Endodermal cell (in vitro differentiated cells): ENCODE measurements at regions not wholly inside any gene's neighbourhood (a gene's known extent, or its start where the extent isn't known, plus 50 kb on each side); places are given as distances from the start of the nearest gene placed in this dataset.

Source experiments
- DNase-seq: peaks from one replicate; pipeline ENCODE4 v3.0.0-alpha.2; 2017
- H3K27ac ChIP-seq: 2 replicates; pipeline ENCODE4 v1.5.1; 2013; ENCODE audit warnings: mild to moderate bottlenecking, low read depth, low read length, moderate library complexity
- H3K27me3 ChIP-seq: 2 replicates; pipeline ENCODE4 v1.6.1; 2013; ENCODE audit warnings: mild to moderate bottlenecking, low read length, moderate library complexity; ENCODE audit not compliant: insufficient read depth, control insufficient read depth, poor library complexity, severe bottlenecking
- H3K36me3 ChIP-seq: 2 replicates; pipeline ENCODE4 v1.7.0; 2013; ENCODE audit warnings: mild to moderate bottlenecking, low read length, moderate library complexity; ENCODE audit not compliant: control insufficient read depth, insufficient read depth
- H3K4me1 ChIP-seq: one replicate; pipeline ENCODE4 v1.7.0; 2013; ENCODE audit warnings: low read length; ENCODE audit not compliant: control insufficient read depth, insufficient read depth
- H3K4me3 ChIP-seq: 2 replicates; pipeline ENCODE4 v1.5.1; 2013; ENCODE audit warnings: mild to moderate bottlenecking, low read length, moderate library complexity
- H3K9ac ChIP-seq: 2 replicates; pipeline ENCODE4 v1.6.1; 2013; ENCODE audit warnings: mild to moderate bottlenecking, low read length, moderate library complexity; ENCODE audit not compliant: poor library complexity, severe bottlenecking; ENCODE audit errors: extremely low read depth
- H3K9me3 ChIP-seq: 2 replicates; pipeline ENCODE4 v1.6.1; 2013; ENCODE audit warnings: mild to moderate bottlenecking, low read length, moderate library complexity; ENCODE audit not compliant: control insufficient read depth
- H3K27ac Mint-ChIP-seq: 2 replicates; pipeline ENCODE4 v1.8.0; 2020; ENCODE audit warnings: mixed read lengths
- H3K27me3 Mint-ChIP-seq: 2 replicates; pipeline ENCODE4 v1.8.0; 2021; ENCODE audit warnings: mild to moderate bottlenecking, mixed read lengths; ENCODE audit not compliant: insufficient read depth
- H3K36me3 Mint-ChIP-seq: 2 replicates; pipeline ENCODE4 v1.8.0; 2020; ENCODE audit warnings: low read depth, mixed read lengths
- H3K4me1 Mint-ChIP-seq: 2 replicates; pipeline ENCODE4 v1.8.0; 2020; ENCODE audit warnings: mixed read lengths
- H3K4me3 Mint-ChIP-seq: 2 replicates; pipeline ENCODE4 v1.8.0; 2020; ENCODE audit warnings: mild to moderate bottlenecking, moderate library complexity, mixed read lengths
- H3K9me3 Mint-ChIP-seq: 2 replicates; pipeline ENCODE4 v1.8.0; 2020; ENCODE audit warnings: mild to moderate bottlenecking, mixed read lengths
- WGBS, 2 experiments: methylation state at CpG; one replicate each; pipeline versions ENCODE4 v1.1.5 to v1.1.7; 2013; ENCODE audit warnings: missing lambda C conversion rate in 2 of 2, mixed read lengths in 1 of 2; ENCODE audit not compliant: insufficient coverage in 1 of 2, insufficient read length in 1 of 2; 5-methylcytosine and 5-hydroxymethylcytosine counted together
- TF ChIP-seq, protein P1 (sequence below): fragments of 200-600 bp; sonication (generic); conservative IDR thresholded peaks from 2 replicates; pipeline ENCODE4 v1.5.0; 2021; ENCODE audit warnings: antibody characterized with exemption, mild to moderate bottlenecking

DNA sequence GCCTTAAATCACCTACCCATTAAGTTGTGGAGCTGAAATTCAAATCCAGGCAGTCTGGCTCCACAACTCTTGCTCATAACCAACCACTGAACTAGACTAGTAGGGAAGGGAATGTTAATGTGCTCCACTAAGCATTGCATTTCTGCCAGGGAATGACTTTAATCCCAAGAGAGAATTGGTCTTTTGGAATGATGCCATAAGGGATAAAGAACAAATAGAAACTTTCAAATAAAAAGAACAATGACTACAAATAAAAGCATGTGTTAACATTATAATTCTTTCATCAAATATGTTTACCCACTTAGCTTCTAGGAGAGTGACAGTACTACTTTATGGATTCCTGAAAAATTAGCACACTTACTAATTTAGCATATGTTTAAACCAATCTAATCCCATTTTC, 905.9 kb downstream of the CENPC start:
- Mint-ChIP-seq H3K4me3 (no peak overlapping the region), H3K9me3 (no peaks in the 10 kb centered on the region)
- no peak overlapping the region for H3K9ac ChIP-seq

DNA sequence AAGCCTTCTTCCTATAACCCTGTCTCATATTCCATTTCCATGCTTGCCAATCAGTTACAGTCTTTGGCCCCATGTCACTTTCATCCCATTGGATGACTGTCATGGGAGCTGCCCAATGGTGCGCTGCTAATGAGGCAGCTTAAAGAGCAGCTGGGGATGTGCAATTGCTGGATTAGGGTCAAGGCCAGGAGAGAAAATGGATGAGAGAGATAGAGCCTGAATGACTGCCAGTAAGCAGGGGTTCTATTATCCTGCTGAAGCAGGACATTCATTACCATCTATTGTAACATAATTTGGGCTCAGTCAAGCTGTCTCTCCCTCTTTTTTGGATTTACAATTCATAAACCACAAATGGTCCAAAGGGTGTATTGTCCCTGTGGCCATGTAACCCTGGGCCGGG, 909.0 kb downstream of the CENPC start:
- no peak overlapping the region for H3K4me3 Mint-ChIP-seq
- Histone ChIP-seq H3K9ac (no peak overlapping the region), H3K27ac (no peak overlapping the region), H3K4me3 (no peak overlapping the region), H3K27me3 (no peaks in the 10 kb centered on the region), H3K36me3 (no peaks in the 10 kb centered on the region), H3K4me1 (peaks cover 5% of the 10 kb centered on the region), H3K9me3 (no peaks in the 10 kb centered on the region)
- TF ChIP-seq, protein P1, sequence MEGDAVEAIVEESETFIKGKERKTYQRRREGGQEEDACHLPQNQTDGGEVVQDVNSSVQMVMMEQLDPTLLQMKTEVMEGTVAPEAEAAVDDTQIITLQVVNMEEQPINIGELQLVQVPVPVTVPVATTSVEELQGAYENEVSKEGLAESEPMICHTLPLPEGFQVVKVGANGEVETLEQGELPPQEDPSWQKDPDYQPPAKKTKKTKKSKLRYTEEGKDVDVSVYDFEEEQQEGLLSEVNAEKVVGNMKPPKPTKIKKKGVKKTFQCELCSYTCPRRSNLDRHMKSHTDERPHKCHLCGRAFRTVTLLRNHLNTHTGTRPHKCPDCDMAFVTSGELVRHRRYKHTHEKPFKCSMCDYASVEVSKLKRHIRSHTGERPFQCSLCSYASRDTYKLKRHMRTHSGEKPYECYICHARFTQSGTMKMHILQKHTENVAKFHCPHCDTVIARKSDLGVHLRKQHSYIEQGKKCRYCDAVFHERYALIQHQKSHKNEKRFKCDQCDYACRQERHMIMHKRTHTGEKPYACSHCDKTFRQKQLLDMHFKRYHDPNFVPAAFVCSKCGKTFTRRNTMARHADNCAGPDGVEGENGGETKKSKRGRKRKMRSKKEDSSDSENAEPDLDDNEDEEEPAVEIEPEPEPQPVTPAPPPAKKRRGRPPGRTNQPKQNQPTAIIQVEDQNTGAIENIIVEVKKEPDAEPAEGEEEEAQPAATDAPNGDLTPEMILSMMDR, result no peak
- no peak overlapping the region for H3K27ac Mint-ChIP-seq
- H3K4me1 Mint-ChIP-seq, result peaks cover 16% of the 10 kb centered on the region
- WGBS, 2 experiments, result 45 to 100% methylated on average over 1 to 2 of the region's 2 CpGs
- no peak for DNase-seq
- no peaks in the 10 kb centered on the region for H3K27me3 Mint-ChIP-seq
- H3K36me3 Mint-ChIP-seq, result no peaks in the 10 kb centered on the region
- no peaks in the 10 kb centered on the region for H3K9me3 Mint-ChIP-seq

More for the DNA sequence above, 905.9 kb downstream of the CENPC start:
- Mint-ChIP-seq H3K27ac (no peak overlapping the region), H3K4me1 (peaks cover 16% of the 10 kb centered on the region), H3K27me3 (no peaks in the 10 kb centered on the region), H3K36me3 (no peaks in the 10 kb centered on the region)
- TF ChIP-seq, protein P1, result no peak
- Histone ChIP-seq H3K4me3 (no peak overlapping the region), H3K27me3 (no peaks in the 10 kb centered on the region), H3K9me3 (no peaks in the 10 kb centered on the region), H3K4me1 (peaks cover 5% of the 10 kb centered on the region), H3K36me3 (no peaks in the 10 kb centered on the region), H3K27ac (no peak overlapping the region)
- DNase-seq, result no peak

DNA sequence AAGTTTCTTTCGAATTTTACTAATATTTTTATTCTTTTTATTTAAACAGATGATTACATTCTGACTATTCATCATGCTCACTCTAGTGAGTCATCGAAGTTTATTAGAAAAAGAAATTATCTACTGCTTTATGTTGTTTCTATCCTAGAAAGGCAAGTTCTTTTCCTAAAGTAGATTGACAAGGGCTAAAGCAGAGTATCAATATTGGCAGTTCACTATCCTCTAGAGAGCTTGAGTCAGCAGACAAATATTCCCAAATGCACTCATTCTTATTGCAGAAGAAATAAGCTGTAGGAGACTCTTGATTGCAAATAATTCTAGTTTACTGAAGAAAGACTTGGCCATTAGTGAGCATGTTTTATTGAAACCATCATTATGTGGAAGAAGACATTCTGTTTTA, 911.8 kb downstream of the CENPC start:
- Mint-ChIP-seq H3K9me3 (no peaks in the 10 kb centered on the region), H3K27me3 (no peaks in the 10 kb centered on the region), H3K4me3 (no peak overlapping the region), H3K4me1 (peaks cover 7% of the 10 kb centered on the region), H3K27ac (no peak overlapping the region), H3K36me3 (no peaks in the 10 kb centered on the region)
- no peak overlapping the region for H3K4me3 ChIP-seq
- H3K36me3 ChIP-seq, result no peaks in the 10 kb centered on the region
- 100% methylated on average over 1 of the region's 2 CpGs; no CpG with 5 or more reads in 1 of the 2 experiments for WGBS, 2 experiments
- DNase-seq, result no peak
- H3K27me3 ChIP-seq, result no peaks in the 10 kb centered on the region
- H3K9ac ChIP-seq, result no peak overlapping the region
- H3K27ac ChIP-seq, result no peak overlapping the region
- no peaks in the 10 kb centered on the region for H3K9me3 ChIP-seq
- no peaks in the 10 kb centered on the region for H3K4me1 ChIP-seq
- TF ChIP-seq, protein P1, result no peak
